Activated naive CD8-positive, alpha-beta T cell treated with anti-CD3 and anti-CD28 coated beads for 36 hours (primary cell): ENCODE measurements at regions not wholly inside any gene's neighbourhood (a gene's known extent, or its start where the extent isn't known, plus 50 kb on each side); places are given as distances from the start of the nearest gene placed in this dataset.
"Not testable (repeated sequence)": the region's sequence is repeated elsewhere in the genome, so short reads cannot be mapped to it uniquely, and the experiment has no call there.

Source experiments
- DNase-seq: peaks from one replicate; pipeline ENCODE4 v3.0.0; 2021
- H3K27ac Mint-ChIP-seq: one replicate; pipeline ENCODE4 v1.8.0; 2022; ENCODE audit warnings: mild to moderate bottlenecking, moderate library complexity, mixed read lengths
- H3K27me3 Mint-ChIP-seq: one replicate; pipeline ENCODE4 v1.8.0; 2022; ENCODE audit warnings: mild to moderate bottlenecking, mixed read lengths
- H3K36me3 Mint-ChIP-seq: one replicate; pipeline ENCODE4 v1.8.0; 2021; ENCODE audit warnings: mild to moderate bottlenecking, mixed read lengths
- H3K4me1 Mint-ChIP-seq: one replicate; pipeline ENCODE4 v1.8.0; 2021; ENCODE audit warnings: mixed read lengths
- H3K4me3 Mint-ChIP-seq: one replicate; pipeline ENCODE4 v1.8.0; 2022; ENCODE audit warnings: mild to moderate bottlenecking, moderate library complexity, mixed read lengths
- H3K9me3 Mint-ChIP-seq: one replicate; pipeline ENCODE4 v1.8.0; 2022; ENCODE audit warnings: mixed read lengths

DNA sequence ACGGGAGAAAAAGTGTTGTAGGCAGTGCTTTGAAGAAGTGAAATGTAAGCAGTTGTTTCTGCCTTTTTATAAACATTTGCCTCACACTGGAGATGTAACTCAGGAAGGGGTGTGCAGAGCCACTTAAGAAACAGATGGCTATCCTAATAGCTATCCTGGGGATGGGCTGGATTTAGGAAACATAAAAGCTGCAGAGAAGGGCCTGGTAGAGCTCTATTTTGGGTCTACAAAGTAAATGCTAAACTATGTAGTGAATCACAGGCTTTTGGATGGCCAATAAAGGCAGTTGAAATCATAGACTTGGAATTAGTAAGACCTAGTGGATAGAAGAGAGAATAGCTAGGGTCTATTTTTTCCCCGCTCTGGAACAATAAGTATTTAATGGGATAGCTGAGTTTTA lies 79.9 kb upstream of the AGR3 start:
- no peaks in the 10 kb centered on the region for H3K36me3 Mint-ChIP-seq
- H3K9me3 Mint-ChIP-seq: peaks cover 8% of the 10 kb centered on the region
- no peak for DNase-seq
- H3K4me1 Mint-ChIP-seq: no peaks in the 10 kb centered on the region
- no peaks in the 10 kb centered on the region for H3K27me3 Mint-ChIP-seq
- no peak overlapping the region for H3K27ac Mint-ChIP-seq
- no peak overlapping the region for H3K4me3 Mint-ChIP-seq

DNA sequence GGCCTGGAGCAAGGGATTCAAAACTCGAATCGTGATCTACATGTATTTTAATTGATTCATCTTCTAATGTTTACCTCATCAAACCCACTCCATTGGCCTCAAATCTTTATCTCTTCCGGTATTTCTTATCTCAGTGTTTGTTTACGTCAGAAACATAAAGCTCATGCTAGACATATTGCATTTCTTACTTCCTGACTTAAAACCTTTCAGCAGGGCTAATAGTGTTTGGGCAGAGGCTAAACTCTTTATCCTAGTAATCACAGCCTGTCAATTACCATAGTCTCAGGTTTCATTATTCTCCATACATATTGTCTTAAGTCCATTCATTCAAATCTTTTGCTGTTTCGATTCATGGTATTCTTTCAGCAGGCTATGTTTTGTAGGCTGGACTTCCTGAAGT lies 81.3 kb upstream of the AGR3 start:
- H3K27me3 Mint-ChIP-seq: no peaks in the 10 kb centered on the region
- no peak for DNase-seq
- H3K4me3 Mint-ChIP-seq: no peak overlapping the region
- H3K4me1 Mint-ChIP-seq: no peaks in the 10 kb centered on the region
- H3K27ac Mint-ChIP-seq: no peak overlapping the region
- H3K36me3 Mint-ChIP-seq: no peaks in the 10 kb centered on the region
- peaks cover 8% of the 10 kb centered on the region for H3K9me3 Mint-ChIP-seq

DNA sequence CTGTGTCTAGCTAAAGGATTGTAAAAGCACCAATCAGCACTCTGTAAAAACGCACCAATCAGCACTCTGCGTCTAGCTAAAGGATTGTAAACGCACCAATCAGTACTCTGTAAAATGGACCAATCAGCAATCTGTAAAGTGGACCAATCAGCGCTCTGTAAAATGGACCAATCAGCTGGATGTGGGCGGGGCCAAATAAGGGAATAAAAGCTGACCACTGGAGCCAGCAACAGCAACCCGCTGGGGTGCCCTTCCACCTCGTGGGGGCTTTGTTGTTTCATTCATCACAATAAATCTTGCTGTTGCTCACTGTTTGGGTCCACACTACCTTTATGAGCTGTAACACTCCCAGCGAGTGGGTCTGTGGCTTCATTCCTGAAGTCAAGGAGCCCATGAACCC lies 83.9 kb upstream of the AGR3 start:
- not testable (repeated sequence) for H3K4me1 Mint-ChIP-seq, DNase-seq, H3K27me3 Mint-ChIP-seq, H3K9me3 Mint-ChIP-seq, H3K27ac Mint-ChIP-seq, H3K4me3 Mint-ChIP-seq, H3K36me3 Mint-ChIP-seq

- H3K36me3 Mint-ChIP-seq: no peaks in the 10 kb centered on the region
- no peaks in the 10 kb centered on the region for H3K27me3 Mint-ChIP-seq
- H3K4me3 Mint-ChIP-seq: no peak overlapping the region
- no peaks in the 10 kb centered on the region for H3K4me1 Mint-ChIP-seq
- no peak overlapping the region for H3K27ac Mint-ChIP-seq
- DNase-seq: no peak
- H3K9me3 Mint-ChIP-seq: peaks cover 4% of the 10 kb centered on the region
Observed at GRCh38 chr7:16967300-16967811, 85.6 kb upstream of the AGR3 start.

DNA sequence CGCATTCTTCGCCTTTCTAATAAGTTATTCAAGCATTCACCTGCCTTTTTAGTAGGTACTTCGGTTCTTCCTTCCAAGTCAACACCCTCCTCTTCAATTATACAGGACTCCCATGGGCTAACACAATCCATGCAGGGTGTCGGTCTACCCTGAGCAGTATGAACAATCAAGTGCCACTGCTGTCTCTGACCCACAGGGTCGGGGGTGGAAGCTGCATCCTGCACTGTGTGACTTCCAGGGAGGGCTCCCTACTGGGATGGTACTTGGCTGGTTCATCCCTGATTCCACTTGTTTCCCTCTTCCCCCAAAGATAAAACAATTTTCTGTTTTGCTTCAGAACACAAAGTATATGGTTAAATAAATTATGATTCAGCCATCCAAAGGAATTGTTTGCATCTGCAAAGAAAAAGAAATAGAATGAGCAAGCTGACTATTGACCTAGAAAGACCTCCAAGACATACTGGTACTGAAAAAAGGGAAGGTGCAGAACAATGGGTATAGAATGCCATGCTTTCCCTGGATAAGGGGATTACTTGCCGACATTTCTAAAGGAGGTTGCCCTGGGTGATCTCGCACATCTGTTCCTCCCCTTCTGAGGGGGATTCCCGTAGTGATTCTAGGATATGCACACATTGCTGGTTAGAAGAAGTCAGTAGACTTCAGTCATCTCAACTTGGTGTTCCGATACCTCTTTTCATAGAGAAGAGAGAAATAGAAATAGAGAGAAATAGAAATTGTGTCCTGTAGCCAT lies 89.1 kb upstream of the AGR3 start:
- no peak for DNase-seq
- H3K27me3 Mint-ChIP-seq: no peaks in the 10 kb centered on the region
- H3K4me3 Mint-ChIP-seq: no peak overlapping the region
- H3K36me3 Mint-ChIP-seq: no peaks in the 10 kb centered on the region
- H3K27ac Mint-ChIP-seq: no peak overlapping the region
- peaks cover 5% of the 10 kb centered on the region for H3K4me1 Mint-ChIP-seq
- H3K9me3 Mint-ChIP-seq: no peaks in the 10 kb centered on the region

GRCh38 chr7:16975712-16976111 lies 93.9 kb upstream of the AGR3 start:
- Mint-ChIP-seq H3K4me3 (no peak overlapping the region), H3K4me1 (peaks cover 6% of the 10 kb centered on the region), H3K27me3 (peaks cover 4% of the 10 kb centered on the region), H3K27ac (no peak overlapping the region), H3K36me3 (no peaks in the 10 kb centered on the region), H3K9me3 (no peaks in the 10 kb centered on the region)
- DNase-seq: no peak

GRCh38 chr7:16978358-16979244 lies 96.8 kb upstream of the AGR3 start:
- Mint-ChIP-seq H3K9me3 (no peaks in the 10 kb centered on the region), H3K27ac (no peak overlapping the region), H3K4me1 (peaks cover 14% of the 10 kb centered on the region), H3K27me3 (peaks cover 19% of the 10 kb centered on the region), H3K36me3 (no peaks in the 10 kb centered on the region), H3K4me3 (no peak overlapping the region)
- no peak for DNase-seq

- DNase-seq: no peak
Observed at GRCh38 chr7:16980539-16980938, 98.8 kb upstream of the AGR3 start.

GRCh38 chr7:16982640-16983350 lies 101.0 kb upstream of the AGR3 start:
- Mint-ChIP-seq H3K4me3 (no peak overlapping the region), H3K27me3 (peaks cover 32% of the 10 kb centered on the region), H3K27ac (no peak overlapping the region), H3K36me3 (no peaks in the 10 kb centered on the region), H3K4me1 (peaks cover 8% of the 10 kb centered on the region), H3K9me3 (no peaks in the 10 kb centered on the region)
- peak; percentile 7 for DNase-seq

More at GRCh38 chr7:16980539-16980938, 98.8 kb upstream of the AGR3 start:
- Mint-ChIP-seq H3K27me3 (peaks cover 24% of the 10 kb centered on the region), H3K36me3 (no peaks in the 10 kb centered on the region), H3K4me1 (peaks cover 12% of the 10 kb centered on the region), H3K9me3 (no peaks in the 10 kb centered on the region), H3K27ac (no peak overlapping the region), H3K4me3 (no peak overlapping the region)

GRCh38 chr7:16984375-16984774 lies 102.6 kb upstream of the AGR3 start:
- Mint-ChIP-seq H3K4me1 (peaks cover 8% of the 10 kb centered on the region), H3K9me3 (no peaks in the 10 kb centered on the region), H3K4me3 (no peak overlapping the region), H3K27me3 (peaks cover 33% of the 10 kb centered on the region), H3K27ac (no peak overlapping the region), H3K36me3 (no peaks in the 10 kb centered on the region)
- DNase-seq: no peak

DNA sequence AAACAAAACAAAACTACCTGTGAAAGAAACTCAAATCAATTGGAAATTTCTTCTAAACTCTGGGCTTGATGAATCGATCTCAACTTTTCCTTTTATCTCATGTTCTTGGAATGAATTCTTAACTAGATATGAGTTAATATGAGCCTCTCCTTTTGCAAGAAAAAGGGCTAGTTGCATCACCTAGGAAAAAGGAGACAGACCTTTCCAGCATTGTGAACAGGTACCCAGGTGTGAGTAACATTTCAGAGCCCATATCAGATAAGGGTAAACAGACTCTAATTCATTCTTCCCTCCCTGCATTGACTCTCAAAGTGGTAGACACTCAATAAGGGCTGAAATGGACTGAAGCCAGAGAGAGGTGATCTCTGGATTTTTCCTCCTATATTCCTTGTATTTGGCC lies 103.8 kb upstream of the AGR3 start:
- Mint-ChIP-seq H3K4me1 (peaks cover 8% of the 10 kb centered on the region), H3K27me3 (peaks cover 30% of the 10 kb centered on the region), H3K4me3 (no peak overlapping the region), H3K27ac (no peak overlapping the region), H3K36me3 (no peaks in the 10 kb centered on the region), H3K9me3 (no peaks in the 10 kb centered on the region)
- DNase-seq: no peak

GRCh38 chr7:16986755-16987154 lies 105.0 kb upstream of the AGR3 start:
- no peak for DNase-seq
- Mint-ChIP-seq H3K27ac (no peak overlapping the region), H3K9me3 (no peaks in the 10 kb centered on the region), H3K4me1 (peaks cover 8% of the 10 kb centered on the region), H3K4me3 (no peak overlapping the region), H3K27me3 (peaks cover 25% of the 10 kb centered on the region), H3K36me3 (no peaks in the 10 kb centered on the region)

DNA sequence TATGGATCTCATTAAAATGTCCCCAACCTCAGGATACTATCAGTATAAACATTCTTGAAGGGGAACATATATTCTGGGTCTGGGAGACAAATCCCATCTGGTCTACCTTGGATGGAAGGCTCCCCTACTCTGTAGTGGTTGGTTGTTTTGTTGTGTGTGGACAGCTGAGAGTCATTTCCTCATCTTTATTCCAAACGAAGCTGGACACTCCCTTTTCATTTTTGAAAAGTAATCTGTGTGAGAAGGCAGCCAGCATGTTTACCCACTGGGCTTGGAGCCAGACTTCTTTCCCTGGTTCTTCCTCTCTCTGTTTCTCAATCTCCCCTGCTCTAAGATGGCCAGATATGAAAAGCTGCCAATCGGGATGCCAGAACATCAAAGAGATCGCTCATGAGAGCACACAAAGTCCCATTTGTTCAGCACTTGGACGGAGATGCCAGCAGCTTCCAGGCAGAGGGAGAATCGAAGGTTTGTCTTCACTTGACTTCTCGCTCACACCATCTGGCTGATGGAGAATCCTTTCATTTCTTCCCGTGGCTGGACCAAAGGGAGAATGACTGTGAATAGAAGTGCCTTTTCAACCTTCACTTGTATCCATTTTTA lies 108.1 kb upstream of the AGR3 start:
- no peak for DNase-seq
- Mint-ChIP-seq H3K27me3 (peaks cover 14% of the 10 kb centered on the region), H3K36me3 (no peaks in the 10 kb centered on the region), H3K9me3 (no peaks in the 10 kb centered on the region), H3K4me3 (no peak overlapping the region), H3K27ac (no peak overlapping the region), H3K4me1 (no peaks in the 10 kb centered on the region)

GRCh38 chr7:16991551-16991950 lies 109.8 kb upstream of the AGR3 start:
- H3K4me3 Mint-ChIP-seq: no peak overlapping the region
- H3K36me3 Mint-ChIP-seq: peaks cover 2% of the 10 kb centered on the region
- no peak overlapping the region for H3K27ac Mint-ChIP-seq
- no peak for DNase-seq
- H3K27me3 Mint-ChIP-seq: peaks cover 4% of the 10 kb centered on the region
- H3K4me1 Mint-ChIP-seq: no peaks in the 10 kb centered on the region
- H3K9me3 Mint-ChIP-seq: peaks cover 5% of the 10 kb centered on the region

DNA sequence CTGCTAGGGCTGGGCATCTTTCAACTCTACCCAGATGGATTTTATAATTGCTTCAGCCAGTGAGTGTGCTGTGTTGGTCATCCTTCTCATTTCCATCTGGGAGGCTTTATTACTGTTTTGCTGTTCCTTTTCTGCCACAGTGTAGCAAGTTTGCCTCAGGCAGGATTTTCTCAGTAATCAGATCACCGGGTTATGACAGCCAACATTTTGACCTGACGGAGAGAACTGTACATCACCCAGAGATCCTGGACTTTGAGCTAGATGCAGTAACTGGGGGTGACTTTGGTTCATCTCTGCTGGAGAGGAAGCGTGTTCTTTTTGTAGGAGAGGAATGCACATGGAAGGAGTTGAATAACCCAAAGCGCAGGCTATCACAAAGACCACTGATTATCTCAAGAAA lies 111.8 kb upstream of the AGR3 start:
- DNase-seq: no peak
- Mint-ChIP-seq H3K4me1 (no peaks in the 10 kb centered on the region), H3K27me3 (no peaks in the 10 kb centered on the region), H3K4me3 (no peak overlapping the region), H3K9me3 (peaks cover 18% of the 10 kb centered on the region), H3K36me3 (peaks cover 7% of the 10 kb centered on the region), H3K27ac (no peak overlapping the region)
